ENCODE measurements at regions not wholly inside any gene's neighbourhood (a gene's known extent, or its start where the extent isn't known, plus 50 kb on each side); places are given as distances from the start of the nearest gene placed in this dataset.
"Not testable (repeated sequence)": the region's sequence is repeated elsewhere in the genome, so short reads cannot be mapped to it uniquely, and the experiment has no call there.

DNA sequence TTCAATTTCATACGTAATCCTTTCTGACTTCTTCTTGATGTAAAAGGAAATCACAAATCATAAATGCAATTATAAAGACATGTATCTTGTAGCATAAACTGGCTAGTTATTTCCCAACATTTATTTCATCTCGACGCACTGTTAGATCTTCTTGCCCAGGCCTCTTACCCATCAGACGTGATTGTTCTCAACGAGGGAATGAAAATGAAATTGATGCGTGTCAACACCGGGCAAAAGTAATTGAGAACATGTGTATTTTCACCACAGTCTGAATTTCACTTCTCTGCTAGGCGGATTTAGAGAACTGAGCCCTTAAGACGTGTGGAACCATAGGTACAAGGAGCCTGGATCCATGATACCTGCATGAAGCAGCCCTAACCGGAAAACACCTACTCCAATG lies 519.7 kb downstream of the KCNT2 start:
- DNase-seq: peak; percentile 70

DNA sequence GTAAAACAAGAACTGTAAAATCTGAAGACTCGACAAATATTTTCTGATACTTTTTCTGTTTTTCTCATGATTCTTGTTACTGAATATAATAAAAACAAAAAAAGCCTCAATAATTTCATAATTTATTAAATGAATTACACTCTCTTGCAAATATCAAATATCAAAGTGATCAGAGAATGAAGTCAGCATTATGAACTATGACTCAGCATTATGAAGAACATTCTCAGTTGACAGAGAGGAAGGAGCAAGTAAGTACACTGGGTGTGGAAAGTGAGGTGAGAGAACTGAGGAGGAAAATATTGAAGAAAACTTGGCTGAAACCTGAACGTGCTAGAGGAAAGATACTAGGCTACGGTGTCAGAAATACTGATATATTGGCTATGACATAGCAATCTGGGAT lies 529.5 kb downstream of the KCNT2 start:
- DNase-seq: peak; percentile 11

DNA sequence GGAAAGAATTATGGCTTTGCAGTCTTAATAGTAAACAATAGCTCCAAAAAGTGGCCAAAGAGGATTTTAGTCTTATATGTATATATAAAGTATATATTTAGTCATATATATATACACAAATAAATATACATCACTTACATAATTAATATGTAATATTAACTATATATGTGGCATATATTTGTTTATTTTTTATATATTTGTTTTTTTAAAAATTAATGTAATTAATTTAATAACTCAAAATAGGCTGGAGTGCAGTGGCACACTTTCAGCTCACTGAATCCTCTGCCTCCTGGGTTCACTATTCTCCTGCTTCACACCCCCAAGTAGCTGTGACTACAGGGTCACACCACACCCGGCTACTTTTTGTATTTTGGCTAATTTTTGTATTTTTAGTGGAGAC lies 532.6 kb downstream of the KCNT2 start:
- DNase-seq: no peak

DNA sequence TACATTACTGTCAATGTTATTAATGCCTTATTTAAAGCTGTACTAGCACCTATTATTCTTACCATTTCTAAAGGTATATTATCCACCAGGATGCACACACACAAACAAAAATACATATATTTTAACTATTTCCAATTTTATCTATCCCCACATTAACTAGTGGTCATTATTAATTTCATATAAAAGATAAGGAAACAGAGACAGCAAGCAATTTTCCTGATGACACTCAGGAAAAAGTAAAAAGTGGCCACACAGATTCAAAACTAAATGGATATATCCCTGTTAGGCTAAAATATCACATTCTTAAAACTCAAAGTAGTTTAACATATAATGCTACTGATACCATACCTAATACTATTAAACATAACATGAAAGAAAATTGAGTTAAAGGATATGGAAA lies 534.1 kb downstream of the KCNT2 start:
- no peak for DNase-seq

DNA sequence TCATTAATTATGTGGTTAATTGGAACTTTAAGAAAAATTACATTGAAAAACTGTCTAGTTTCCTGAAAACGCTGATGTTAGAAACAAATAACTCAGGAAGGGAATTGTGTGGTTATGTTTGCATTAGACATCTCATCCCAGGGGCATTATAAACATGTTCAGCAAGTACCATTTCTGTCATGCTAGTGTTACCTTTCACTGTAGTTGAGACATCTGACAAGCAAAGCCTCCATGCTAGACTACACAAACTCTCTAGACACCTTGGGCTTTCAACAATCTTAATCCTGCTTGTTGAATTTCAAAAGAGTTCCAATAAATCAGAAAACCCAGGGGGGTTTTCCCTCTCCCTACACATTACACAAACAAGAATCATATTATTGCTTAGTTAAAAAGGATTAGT lies 536.8 kb downstream of the KCNT2 start:
- DNase-seq: no peak

DNA sequence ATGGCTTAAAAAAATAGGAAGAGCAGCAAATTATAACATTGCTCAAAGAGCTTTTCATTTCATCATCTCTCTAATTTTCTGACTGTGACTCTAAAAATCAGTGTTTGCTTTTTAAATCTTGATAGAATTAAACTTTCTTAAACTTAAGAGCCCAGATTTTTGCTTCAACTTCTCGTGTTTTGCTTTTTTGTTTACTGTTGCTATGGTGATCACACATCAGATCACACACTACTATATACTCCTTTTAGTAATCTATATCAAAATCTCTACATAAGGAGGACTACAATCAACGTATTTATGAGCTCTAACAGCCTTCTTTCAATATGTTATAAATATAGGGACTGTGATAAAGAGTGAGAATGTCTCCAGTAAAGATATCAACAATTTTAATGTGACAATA lies 537.3 kb downstream of the KCNT2 start:
- DNase-seq: no peak

DNA sequence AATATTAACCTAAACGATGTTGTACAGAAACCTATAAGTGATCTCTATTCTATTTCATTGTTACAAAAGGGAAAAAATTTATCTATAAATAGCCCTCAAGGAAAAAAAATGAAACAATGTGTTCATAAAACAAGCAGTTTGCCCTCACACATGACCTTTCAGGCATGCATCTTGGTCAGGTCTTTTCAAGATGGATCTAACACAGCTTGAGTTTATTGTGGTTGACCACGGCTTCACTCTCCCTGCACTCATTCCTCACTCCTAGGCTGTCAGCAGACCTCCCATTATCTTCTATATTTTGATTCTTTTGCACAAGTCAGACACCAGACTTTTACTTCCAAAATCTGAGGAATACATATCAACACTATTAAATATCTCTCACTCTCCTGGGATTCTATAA lies 544.3 kb downstream of the KCNT2 start:
- DNase-seq: peak; percentile 82

DNA sequence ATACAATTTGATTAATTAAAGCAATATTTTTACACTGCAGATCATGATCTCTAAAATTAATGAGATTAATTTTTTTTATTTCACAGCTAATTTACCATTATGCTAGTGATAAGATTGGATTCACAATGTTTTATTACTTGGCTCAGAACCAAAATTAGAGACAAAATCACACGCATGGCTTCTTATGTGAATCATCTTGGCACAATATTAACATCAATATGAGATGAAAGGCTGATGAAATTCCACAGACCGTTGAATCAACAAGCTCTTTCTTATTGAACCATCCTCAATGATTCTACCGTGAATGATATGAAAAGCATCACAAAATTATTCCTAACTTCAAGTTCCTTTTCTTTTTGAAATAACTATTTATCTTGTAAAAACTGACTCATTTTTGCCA lies 544.9 kb downstream of the KCNT2 start:
- DNase-seq: peak; percentile 73

DNA sequence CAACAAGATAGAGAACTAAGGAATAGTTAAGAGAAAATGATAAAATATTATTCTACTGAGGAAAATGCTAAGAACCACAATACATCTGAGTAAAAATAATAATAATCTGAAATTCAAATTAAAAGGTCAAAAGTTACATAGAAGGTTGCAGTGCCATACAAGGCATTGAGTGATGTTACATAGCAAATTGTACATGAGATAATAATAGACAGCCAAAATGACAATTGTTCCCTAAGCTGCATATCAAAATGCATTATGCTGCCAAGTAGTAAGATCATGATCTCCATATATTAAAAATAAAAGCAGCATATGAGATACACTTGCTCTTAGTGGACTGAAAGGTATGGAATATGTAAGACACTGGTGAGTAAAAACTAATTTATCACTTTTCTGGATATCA lies 547.7 kb downstream of the KCNT2 start:
- DNase-seq: no peak

DNA sequence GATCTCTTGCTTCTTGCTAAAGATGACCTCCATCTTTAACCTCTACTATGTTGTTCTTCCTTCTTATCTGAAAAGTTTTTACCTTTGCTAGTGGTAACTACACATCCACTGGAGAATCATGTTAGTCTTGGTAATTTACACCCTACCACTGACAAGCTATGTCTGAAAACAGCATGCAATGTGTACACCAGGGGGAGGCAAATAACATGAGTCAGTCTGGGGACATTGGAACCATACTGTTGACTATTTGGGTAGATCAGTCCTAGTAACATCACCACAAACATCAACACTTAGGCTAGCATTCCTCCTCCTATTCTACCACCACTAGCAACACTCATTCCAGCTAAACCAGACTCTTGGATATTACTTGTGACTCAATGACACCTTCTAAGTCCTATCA lies 549.0 kb downstream of the KCNT2 start:
- DNase-seq: no peak

DNA sequence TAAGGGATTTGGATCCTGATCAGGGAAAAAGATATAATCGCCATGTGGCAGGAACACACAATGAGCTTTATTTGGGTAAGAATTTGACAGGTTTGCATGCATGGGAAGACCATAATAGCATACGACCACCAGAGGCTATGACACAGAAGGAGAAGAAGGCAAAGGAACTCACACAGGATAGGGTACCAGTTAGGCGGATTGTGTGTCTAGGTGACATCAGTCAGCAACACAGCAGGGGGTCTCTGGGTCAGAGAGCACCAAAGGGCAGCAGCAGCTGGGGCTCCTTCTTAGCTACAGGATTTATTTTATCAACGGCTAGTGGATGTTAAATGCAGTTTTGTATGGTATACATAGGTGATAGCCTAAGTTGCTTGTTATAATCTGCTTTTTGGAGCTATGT lies 551.3 kb downstream of the KCNT2 start:
- no peak for DNase-seq

DNA sequence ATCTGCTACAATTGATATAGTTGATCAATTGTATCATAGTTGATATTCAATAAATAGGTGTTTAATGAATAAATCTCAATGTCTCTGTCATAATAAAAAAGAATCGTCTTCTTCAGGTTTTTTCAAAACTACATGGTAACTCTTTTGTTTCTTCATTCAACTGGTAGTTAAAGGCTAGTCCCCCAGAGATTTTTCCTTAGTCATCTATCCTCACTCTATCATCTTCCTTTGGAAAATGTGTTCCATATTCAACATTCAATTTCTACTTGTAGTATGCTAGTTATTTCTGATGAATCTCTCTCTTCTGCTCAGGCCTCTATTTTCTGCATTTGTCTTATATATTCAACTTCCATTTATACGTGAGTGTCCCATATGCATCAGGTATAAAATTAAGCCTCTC lies 558.8 kb downstream of the KCNT2 start:
- DNase-seq: no peak

DNA sequence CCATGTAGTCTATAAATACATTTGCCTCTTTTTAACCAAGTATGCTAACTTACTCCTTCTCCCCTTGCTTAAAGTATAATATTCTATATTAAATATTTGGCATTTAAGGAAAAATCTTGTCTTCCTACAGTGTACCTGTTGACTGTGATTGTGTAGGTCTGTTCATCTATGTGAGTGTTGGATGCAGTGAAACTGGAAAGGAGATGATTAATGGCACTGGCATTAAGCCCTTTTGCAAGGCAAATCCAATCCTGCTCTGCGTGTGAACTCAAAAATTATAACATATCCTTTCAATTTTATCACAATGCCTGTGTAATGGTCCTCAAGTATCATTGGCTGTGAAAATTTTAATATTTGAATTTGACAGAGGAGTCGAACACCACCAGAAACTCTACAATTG lies 565.0 kb downstream of the KCNT2 start:
- DNase-seq: no peak

DNA sequence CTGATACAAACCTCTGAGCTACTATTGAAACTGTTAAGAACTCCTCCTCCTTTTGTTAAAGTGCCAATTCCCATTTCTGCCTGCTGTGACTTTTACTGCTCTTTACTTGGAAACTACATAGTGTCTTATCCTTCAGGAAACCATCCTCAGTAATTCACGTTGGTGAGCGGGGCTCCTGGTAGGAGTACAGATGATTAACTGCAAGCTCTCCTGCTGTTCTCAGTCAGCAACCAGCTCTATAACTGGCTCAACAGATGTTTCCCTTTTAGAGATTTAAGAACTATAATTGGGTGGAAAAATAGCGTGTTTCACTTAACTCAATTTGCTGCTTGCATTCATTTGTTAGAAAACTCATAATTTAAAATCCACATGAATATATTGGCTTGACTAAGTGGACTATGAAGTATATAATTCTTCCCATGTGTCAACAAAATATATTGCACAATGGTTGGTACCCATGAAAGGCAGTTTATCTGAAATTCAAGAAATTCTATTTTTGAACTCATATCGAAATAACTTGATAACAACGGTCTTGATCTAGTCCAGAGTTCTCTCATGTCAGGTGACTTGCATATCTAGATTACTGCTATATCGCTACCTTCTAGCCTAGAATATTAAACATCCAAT lies 574.0 kb downstream of the KCNT2 start:
- peak; percentile 19 for DNase-seq

DNA sequence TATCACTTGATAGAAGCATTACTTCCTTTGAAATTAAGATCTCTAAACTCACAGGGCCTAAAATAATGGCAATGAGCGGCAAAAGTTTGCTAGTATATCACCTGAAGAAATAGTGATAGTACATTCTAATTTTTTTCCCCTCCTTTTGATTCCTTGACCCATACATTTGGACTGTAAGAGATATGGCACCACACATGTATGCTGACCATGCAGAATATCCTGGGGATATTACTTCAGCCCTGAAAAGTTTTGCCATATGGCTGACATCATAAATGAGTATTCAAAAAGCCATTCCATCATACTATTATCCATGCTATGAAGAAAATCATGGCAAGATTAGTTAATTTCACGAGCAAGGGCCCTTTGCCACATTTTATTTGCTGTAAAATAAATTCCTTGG lies 576.9 kb downstream of the KCNT2 start:
- not testable (repeated sequence) for DNase-seq

DNA sequence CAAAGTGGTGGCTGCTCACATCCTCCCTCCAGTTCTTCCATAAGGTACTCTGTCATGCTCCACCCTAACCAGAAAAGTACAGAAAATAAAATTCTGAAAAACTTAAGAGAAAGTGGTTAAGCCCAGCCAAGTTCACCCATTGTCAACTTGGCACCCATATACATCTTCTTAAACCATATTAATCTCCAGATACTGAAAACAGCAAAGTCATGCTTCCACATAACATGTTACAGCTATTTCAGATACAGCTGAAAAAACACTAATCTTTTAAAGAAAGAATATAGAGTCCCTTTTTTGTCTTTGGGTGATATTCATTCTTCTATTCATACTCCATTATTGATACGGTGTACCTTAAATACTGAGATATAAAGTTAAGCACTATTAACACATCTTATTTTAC lies 577.8 kb downstream of the KCNT2 start:
- DNase-seq: no peak

DNA sequence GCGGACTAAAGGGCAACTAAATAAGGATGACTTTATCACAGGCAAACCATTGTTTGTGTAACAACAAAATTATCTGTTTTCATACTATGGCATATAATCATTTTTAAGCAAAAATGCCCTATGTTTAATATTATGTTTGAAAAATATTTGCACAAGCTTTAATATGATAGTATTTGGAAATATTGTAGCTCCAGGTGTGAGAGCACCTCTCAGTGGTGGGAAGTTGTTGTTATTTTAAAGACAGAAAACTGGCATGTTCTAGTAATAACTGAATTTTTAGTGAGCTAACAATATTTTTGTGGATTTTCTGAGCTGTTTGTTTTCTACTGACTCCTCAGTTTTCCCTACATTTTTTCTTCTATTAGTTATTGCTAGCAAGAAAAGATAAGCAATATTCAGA lies 578.8 kb downstream of the KCNT2 start:
- DNase-seq: no peak

DNA sequence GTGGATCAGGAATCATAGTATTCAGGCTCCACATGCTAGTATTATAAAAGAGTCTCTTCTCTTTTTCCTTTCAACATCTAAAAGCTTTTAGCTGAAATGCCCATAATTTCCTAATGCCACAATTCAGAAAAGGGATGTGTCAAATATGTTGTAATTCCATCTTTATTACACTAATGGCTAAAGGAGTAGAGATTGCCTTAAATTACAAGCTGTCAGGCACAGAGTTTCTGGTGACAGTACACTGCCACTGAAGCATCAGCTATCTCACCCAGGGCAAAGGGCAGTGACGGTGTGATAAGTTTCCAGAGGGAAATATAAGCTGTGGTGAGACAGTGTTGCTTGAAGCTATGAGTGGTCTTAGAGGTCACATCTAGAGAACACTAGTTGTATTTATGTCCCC lies 581.1 kb downstream of the KCNT2 start:
- DNase-seq: no peak

DNA sequence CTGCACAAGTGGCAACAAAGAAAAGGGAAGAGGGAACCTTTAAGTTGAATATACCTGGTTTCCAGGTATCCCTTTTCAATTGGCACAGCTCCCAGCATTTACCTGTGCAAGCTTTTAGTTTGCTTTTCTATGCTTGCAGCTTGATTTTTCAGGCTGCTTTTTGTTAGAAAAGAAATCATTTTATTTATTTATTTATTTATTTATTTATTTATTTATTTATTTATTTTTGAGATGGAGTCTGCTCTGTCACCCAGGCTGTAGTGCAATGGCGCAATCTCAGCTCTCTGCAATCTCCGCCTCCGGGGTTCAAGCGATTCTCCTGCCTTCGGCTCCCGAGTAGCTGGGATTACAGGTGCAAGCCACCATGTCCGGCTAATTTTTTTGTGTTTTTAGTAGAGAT lies 587.1 kb downstream of the KCNT2 start:
- not testable (repeated sequence) for DNase-seq

DNA sequence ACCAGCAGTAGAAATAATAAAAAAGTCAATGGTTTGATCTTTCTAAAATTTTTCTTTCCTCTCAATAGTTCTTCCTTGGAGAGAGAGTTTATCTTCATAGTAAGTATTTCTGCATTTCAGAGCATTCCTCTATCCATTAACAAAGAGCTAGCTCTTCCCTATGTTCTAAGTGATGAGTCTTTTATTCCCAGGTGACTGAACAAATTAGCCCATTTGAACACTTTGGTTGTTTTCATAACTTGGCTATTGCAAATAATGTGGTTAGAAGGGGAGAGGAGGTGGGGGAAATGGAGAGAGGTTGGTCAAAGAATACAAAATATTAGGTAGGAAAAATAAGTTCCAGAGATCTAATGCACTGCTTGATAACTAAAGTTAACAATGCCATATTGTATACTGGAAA lies 598.9 kb downstream of the KCNT2 start:
- no peak for DNase-seq

DNA sequence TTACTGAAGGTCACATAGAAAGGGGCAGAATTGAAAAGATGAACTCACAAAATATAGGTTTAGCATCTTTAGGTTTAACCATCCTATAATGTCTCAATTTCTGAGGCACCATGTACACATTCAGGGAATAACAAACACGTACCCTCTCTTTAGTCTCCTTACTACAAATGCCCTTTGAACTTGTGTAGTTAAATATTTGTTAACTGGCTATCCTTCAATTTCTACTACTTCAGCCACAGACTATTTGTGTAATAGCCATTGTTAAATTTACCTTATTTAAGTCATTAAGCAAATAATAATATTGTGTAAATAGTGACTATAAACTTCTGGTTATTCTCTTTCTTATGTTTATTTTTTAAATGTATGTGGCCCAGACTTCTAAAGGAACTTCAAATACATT lies 600.5 kb downstream of the KCNT2 start:
- DNase-seq: no peak

DNA sequence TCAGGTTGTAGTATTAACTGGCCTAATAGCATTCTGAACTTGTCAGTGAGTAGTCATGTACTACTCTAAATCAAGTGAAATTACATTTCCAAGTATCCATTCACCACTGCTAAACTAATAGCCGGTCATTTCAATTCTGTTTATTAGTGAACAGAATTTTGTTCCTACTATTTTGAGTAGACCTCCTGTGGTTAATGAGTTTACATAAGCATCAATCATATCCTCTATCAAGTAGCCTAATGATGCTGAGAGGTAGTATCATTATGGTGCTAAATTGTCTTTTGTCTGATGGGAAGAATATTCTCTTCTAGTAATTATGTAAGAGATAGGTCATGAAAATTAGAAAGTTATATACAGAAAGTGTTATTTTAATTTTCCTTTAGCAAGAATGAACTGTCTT lies 602.8 kb downstream of the KCNT2 start:
- no peak for DNase-seq

DNA sequence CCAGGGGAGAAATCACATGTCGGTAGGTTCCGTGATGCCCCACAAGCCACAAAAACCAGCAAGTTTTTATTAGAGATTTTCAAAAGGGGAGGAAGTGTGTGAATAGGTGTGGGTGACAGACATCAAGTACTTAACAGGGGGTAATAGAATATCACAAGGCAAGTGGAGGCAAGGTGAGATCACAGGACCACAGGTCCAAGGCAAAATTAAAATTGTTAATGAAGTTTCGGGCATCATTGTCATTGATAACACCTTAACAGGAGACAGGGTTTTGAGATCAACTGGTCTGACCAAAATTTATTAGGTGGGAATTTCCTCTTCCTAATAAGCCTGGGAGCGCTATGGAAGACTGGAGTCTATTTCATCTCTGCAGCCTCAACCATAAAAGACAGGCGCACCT lies 603.9 kb downstream of the KCNT2 start:
- not testable (repeated sequence) for DNase-seq

DNA sequence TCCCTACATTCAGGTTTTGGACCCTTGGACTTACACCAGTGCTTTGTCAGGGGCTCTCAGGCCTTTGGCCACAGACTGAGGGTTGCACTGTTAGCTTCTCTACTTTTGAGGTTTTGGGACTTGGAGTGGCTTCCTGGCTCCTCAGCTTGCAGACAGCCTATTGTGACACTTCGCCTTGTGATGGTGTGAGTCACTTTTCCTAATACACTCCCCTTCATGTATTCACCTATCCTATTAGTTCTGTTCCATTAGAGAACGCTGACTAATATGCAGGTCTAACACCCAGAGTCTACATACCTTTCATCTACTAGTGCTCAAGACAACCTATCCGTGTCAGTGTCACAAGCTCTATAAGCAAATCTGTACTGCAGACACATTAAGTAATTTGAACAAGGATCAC lies 605.3 kb downstream of the KCNT2 start:
- no peak for DNase-seq

DNA sequence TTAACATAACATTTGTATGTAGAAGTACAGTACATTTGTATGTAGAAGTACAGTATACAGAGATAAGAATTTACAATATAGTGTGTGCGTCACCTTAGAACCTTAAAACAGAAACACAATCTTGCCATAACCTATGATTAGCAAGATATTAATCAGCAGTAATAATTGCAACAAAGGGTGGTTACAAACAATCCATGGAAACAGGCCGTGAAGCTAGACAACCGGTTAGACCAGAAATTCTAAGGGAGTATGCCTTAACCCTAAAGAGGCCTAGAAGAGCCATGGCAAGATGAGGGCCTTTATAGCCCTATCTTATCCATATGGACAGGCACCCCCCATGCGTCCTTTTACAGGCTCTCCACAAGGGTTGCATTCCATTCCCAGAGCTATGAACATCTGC lies 605.9 kb downstream of the KCNT2 start:
- not testable (repeated sequence) for DNase-seq

DNA sequence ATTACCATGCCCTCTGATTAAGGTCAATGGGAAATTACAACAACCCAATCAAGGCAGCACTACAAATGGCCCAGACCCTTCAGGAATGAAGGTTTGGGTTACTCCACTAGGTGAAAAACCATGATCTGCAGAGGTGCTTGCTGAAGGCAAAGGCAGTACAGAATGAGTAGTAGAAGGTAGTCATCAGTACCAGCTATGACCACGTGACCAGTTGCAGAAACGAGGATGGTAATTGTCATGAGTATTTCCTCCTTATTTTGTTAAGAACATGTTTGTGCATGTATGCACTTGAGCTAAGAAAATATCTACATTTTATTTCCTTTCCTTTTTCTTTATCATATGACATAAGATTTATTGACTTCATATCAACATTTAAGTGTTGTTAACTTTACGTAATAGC lies 607.1 kb downstream of the KCNT2 start:
- no peak for DNase-seq

All from fibroblast of upper back skin (primary cell).